Activated naive CD4-positive, alpha-beta T cell treated with anti-CD3 and anti-CD28 coated beads, Interleukin-2, amount 50 U/mL, for 16 hours (primary cell): ENCODE measurements at regions not wholly inside any gene's neighbourhood (a gene's known extent, or its start where the extent isn't known, plus 50 kb on each side); places are given as distances from the start of the nearest gene placed in this dataset.

Experiments
- DNase-seq: peaks from one replicate; pipeline ENCODE4 v3.0.0-alpha.2; 2020

DNA sequence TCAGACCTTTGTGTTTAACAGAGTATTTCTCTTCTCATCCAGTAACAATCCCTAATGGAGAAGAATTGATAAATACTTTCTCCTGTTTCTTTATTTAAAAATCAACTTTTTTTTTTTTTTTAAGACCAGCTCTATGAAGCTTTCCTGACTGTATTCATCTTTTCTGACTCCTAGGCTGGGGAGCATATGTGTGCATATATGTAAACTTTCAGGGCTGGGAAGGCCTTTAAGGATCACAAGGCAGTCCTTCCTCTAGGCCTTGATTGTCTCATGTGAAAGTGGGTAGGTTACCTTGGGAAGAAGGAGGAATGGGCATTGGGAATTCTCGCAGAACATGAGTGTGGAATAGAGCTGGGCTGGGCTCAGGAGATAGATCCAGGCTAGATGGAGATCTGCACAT lies 292.9 kb upstream of the SALL1 start:
- no peak for DNase-seq

DNA sequence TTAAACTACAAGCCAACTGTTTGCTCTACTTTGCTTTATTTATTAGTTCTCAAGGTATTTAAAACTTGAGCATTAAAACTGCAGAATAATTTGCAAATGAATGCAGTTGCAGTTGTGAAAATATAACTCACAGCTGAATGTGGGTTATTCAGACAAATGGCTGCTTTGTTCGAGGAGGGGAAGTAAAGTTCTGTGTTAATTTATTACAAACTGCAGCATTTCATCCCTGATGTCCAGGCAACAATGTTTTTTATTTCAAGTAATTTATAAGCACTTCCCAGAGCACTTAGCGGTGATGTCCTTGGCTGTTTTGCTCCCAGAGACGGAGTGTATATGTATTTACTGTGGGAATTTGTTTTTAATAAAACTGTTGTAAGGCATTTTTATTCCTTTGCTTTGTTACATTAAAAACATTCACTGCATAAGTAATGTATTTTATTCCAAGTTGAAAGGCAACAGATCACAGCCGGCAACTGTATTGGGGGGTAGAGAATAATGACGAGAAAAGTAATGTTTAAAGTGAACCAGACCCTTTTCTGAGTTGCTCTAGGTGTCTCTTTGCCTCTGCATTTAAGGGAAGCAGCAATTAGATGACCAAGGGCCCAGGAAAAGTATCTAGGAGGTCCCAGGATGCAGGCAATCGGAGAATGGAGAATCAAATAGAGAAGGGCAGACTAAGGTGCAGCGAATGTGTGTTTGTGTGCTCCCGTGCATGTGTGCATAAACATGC lies 291.2 kb upstream of the SALL1 start:
- DNase-seq, result no peak

DNA sequence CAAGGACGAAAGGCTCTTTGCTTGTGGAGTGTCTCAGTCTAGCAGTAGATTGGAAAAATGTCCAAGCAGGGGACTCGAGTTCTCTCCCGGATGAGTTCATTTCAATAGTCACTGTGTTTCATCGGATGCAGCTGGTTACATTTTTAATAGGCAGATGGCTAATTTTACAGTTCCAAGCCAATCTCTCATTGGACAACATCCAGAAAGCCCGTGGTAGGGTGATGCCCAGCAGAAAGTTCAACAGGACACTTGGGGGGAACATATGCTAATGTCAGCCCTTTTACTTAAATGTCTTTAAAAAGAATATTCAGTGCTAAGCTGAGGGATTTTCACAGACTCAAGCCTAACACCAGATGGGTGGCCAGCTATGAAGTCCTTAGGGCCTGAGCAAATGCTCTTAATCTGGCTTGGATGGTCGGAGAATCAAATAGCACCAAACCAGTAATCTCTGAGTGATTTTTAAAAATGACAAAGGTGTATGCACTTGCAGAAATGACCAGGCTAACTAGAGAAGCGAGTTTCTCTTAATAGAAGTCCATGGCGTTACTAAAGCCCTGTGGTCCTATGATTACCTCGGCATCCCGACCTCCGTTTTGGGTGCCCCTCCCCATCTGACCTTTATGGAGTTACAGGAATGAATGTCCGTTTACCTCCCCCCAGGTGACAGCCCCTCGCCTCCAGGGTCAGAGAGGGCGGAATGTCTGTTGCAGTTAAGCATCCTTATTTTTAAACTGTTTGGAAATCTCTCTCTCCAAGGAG lies 289.2 kb upstream of the SALL1 start:
- DNase-seq, result no peak

DNA sequence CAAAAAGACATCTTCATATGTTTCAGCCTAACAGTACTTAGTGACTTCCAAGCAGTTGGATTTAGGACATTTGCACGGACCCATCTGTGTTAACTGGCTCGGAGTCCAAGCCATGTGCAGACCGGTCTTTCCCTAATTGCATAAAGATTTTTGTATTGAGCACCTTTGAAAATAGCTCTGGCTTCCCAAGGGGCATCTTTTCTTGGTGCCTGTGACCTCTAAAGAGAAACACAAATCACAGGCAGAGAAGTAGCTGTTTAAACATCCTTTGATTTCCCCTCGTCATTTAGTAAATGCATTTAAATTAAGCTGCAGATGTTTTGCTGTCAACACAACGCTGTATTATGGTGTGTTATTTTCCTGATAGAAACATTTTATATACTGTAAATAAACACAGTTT lies 288.2 kb upstream of the SALL1 start:
- DNase-seq, result no peak

GRCh38 chr16:51436742-51437141 lies 285.7 kb upstream of the SALL1 start:
- no peak for DNase-seq

GRCh38 chr16:51434567-51435198 lies 283.6 kb upstream of the SALL1 start:
- no peak for DNase-seq

- DNase-seq, result no peak
Observed at GRCh38 chr16:51433599-51433998, 282.5 kb upstream of the SALL1 start.

DNA sequence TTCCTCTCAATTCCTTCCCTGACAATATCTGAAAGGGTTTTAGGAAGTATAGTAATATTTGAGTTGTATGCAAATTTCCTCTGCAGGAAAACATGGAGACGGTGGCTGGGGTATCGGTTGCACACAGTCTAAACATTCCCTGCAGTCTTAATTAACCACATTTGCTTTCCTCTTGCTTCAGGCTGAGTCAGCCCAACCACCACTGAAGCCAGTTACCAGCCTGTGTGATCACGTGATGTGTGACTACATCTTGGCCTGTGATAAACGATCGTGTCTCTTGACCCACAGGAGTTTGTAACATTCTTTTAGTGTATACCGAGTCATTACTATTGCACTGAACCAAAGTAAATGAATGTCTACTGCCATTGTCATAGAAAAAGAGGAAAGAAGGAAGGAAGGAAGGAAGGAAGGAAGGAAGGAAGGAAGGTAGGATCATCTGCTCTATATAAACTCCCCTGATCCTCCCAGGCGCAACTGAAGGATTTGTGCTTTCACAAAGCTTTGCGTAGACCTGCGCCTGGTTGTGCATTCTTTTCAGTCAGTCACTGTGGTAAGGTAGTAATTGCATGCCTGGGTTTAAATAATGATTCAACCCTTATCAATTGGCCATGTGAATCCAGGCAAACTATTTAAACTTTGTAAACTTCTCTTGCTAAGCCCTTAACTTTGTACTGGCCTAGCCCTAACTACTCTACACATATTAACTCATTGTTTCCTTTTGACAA lies 280.6 kb upstream of the SALL1 start:
- DNase-seq, result no peak

DNA sequence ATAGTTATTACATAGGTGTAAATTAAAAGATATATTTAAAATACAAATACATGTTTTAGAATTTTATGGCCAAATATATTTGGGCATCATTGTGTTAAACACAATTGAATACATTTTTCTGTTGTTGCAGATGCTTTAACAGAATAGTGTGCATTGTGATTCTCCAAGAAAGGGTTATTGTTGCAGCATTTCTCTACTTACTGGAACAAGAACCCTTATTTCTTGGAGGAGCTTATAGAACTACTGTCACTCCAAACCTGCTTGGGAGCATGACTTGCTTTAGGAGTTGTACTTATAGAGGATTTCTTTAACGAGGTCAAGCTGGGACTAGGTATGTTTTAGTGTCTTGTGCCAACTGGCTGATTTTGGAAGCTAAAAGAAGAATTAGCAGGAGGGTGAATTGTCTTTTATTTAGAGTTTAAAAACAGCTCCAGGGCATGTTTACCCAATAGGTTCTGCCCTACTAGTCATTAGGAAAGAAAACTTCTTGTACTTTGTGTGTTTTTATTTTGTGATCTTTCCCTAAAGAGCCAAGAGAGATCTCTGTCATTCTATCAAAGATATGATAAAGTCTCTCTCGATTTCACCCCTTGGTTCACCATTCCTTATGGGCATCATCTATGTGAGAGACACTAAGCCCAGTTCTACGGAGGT lies 279.8 kb upstream of the SALL1 start:
- no peak for DNase-seq

- DNase-seq, result no peak
Observed at GRCh38 chr16:51429041-51429440, 278.0 kb upstream of the SALL1 start.

DNA sequence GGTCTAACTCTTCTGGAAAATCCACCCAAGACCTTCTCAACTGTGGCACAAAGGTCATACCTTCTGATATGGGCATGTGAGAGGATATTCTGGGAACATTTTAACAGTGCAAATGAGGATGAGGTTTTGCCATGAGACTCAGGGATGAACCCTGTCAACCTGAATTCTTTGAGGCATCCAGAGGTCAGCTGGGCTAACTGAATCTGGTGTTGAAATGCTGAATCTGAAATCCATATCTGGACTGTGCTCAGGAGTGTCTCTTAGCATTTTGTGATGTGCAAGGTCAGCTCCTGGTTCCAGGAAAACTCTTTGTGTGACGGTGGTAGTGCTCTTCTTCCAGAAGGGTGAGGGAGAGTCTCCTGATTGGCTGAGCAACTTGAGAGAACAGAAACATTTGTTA lies 276.0 kb upstream of the SALL1 start:
- DNase-seq, result no peak

DNA sequence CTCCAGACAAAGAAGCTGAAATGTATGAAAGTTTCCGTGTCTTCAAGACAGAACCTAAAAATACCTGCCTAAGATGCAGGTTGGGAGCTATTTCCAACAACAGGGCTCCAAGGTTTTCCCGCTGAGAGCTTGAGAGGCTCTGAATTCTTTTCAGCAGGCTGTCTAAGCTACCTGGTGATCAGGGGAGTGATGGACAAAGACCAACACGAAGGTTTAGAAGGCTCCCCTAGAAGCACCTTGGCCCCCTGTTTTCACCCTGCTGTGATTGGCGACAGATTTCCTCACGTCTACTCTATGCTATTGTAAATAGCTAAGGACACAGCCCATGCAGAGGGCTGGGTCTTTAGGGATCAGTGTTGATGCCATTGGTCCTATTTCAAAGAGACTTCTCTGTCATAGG lies 275.2 kb upstream of the SALL1 start:
- no peak for DNase-seq

- no peak for DNase-seq
Observed at GRCh38 chr16:51420247-51420646, 269.2 kb upstream of the SALL1 start.

GRCh38 chr16:51419768-51420167 lies 268.7 kb upstream of the SALL1 start:
- no peak for DNase-seq

DNA sequence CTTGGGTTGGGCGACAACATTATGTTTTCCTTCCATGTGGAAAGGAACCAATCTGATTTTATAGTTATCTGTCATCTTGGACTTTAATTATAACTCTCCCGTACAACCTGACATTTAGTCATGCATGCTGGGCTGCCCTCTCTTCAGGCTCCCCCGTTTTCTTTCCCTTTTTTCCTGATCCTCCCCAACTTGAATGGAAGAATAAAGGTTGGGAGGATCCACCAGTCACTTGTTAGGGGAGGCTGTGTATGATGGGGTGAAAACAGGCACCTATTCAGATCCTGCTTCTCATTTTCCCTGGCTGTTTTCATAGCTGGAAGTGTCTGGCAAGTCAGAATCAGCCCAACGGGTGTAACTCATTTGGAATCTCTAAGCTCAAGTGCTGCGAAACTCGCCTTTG lies 267.2 kb upstream of the SALL1 start:
- DNase-seq, result no peak

DNA sequence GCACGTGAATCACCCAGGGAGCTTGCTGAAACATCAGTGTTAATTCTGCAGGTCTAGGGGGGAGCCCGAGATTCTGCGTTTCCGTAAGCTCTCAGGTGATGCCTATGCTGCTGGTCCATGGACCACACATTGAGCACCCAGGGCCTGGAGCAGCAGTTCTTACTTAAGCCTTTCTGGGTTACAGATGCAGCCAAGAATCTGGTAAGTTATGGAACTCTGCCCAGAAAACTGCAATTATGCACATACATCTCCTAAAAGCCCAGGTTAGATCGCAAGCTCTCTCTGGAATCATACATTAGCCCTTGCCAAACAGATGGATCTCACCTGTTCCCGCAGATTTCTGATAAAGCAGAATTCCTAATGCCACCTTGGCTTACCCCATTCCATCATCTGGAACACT lies 265.9 kb upstream of the SALL1 start:
- DNase-seq, result no peak

- no peak for DNase-seq
Observed at GRCh38 chr16:51410125-51410524, 259.1 kb upstream of the SALL1 start.

DNA sequence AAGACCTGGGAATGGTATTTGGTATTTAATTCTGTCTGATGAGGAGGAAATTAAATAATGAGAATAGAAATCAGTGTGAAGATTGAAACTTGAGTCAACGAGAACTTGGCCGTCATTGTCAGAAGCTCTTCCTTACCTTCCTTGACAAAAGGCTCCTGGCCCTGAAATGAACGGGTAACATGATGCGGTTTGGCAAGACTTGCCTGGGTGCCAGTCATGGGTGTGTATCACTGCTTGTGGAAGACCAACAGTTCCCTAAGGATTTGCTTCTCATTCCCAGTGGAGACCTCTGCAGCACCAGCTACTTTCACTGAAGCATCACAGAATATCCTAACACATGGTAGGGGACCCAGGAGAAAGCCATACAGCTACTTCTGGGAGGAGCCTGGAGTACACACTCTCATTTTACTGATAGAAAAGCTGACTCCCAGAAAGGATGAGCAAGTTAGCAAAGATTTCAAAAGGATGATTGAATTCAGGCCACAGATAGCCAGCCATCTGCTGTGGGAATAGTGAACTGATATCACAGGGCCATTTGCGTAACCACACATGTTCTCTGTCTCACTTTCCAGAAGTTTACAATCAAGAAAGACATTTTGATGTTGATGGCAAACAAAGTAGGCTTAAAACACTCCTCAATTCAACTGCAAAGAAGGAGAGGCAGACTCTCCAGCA lies 258.1 kb upstream of the SALL1 start:
- no peak for DNase-seq

- no peak for DNase-seq
Observed at GRCh38 chr16:51408357-51408756, 257.3 kb upstream of the SALL1 start.

- DNase-seq, result no peak
Observed at GRCh38 chr16:51407921-51408320, 256.9 kb upstream of the SALL1 start.

GRCh38 chr16:51407199-51407598 lies 256.1 kb upstream of the SALL1 start:
- DNase-seq, result no peak

DNA sequence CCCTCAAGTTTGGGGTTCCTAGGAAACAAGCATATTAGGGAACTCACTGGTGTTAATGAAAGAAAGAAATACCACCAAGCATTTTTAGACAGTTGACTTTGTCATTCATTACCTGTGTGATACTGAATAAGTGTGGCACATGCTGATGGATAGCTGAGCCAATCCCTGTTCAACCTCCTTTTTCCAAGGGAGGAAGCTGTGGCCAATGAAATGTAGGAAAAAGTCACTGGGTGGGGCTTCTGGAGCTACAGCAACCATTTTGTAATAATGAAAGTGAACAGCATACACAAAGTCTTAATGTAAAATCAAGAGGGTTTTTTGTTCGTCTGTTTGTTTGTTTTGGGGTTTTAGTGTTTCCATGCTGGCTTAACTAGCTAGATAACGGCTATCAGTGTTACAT lies 254.3 kb upstream of the SALL1 start:
- no peak for DNase-seq
